VCaP (cell line): ENCODE measurements at regions not wholly inside any gene's neighbourhood (a gene's known extent, or its start where the extent isn't known, plus 50 kb on each side); places are given as distances from the start of the nearest gene placed in this dataset.

ENCODE experiments used
- H3K27ac ChIP-seq: fragments of 450-650 bp; 2 replicates; pipeline ENCODE4 v1.5.1; 2017
- TF ChIP-seq, protein P1 (sequence below): fragments of 450-650 bp; conservative IDR thresholded peaks from 2 replicates; pipeline ENCODE4 v1.5.1; 2017; ENCODE audit warnings: mild to moderate bottlenecking, moderate library complexity

DNA sequence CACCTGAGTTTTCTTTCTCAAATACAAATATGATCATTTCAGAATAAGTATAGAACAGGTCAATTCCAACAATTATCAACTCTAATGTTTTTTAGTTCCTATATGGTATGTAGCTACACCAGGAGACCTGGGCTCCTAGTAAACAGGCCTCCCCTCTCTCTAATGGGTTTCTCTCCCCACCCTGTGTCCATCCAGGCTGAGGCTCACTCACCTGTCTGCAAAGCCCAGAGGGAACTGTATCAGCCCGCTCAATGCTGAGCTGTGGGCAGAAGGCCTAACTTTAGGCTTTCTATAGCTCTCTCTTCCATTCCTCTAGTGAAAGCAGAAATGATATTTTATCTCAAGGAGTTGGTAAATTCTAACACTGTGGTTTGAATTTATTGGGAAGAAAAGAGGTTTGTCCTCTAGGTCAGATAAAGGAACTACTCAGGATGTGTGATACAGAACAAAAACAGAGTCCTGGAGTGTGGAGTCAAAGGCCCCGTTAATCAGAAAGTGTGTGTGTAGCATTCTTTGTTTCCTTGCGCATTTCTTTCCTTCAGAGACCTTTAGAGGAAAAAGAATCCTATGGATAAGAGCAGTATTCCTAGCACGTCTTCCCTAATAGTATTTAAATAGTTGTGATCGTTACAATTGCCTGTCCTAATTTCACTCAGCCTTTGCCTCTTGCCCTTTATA, 408.9 kb downstream of the PYDC2 start:
- TF ChIP-seq, protein P1, sequence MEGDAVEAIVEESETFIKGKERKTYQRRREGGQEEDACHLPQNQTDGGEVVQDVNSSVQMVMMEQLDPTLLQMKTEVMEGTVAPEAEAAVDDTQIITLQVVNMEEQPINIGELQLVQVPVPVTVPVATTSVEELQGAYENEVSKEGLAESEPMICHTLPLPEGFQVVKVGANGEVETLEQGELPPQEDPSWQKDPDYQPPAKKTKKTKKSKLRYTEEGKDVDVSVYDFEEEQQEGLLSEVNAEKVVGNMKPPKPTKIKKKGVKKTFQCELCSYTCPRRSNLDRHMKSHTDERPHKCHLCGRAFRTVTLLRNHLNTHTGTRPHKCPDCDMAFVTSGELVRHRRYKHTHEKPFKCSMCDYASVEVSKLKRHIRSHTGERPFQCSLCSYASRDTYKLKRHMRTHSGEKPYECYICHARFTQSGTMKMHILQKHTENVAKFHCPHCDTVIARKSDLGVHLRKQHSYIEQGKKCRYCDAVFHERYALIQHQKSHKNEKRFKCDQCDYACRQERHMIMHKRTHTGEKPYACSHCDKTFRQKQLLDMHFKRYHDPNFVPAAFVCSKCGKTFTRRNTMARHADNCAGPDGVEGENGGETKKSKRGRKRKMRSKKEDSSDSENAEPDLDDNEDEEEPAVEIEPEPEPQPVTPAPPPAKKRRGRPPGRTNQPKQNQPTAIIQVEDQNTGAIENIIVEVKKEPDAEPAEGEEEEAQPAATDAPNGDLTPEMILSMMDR, result no peak
- no peak overlapping the region for H3K27ac ChIP-seq

DNA sequence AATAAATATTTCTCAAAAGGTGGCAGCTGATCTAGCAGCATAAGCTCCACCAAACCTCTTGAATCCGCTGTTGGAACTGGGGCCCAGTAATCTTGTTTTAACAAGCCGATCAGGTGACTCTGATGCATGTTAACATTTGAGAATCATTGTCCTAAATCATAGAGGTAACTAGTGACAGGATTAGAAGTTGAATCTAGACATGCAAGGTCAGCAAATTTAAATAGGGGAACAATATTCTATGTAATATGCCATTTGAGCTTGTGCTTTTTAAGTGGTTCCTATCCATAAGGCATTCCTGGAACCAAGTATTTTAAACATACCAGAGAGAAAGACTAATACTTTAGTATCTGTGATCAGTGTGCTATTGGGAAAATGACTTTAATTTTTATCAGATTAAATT, 412.8 kb downstream of the PYDC2 start:
- TF ChIP-seq, protein P1, result no peak

DNA sequence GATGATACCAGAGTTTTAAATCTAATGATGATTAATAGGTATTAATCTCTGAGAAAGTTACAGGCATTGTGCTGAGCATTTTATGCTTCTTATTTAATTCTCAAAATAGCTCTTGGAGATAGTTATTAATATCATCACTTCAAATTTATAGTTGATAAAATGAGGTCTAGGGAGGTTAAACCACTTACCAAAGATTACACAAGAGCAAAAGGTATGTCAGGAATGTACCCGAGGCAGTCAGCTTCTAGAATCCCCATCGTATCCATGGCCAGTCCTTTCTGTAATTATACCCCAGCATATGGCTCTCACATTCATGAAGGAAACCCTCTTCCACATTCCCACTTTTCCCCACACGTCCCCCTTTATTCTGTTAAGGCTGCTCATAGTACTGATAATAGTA, 421.3 kb downstream of the PYDC2 start:
- no peak overlapping the region for H3K27ac ChIP-seq
- TF ChIP-seq, protein P1, result no peak

More for the DNA sequence above, 412.8 kb downstream of the PYDC2 start:
- no peak overlapping the region for H3K27ac ChIP-seq

DNA sequence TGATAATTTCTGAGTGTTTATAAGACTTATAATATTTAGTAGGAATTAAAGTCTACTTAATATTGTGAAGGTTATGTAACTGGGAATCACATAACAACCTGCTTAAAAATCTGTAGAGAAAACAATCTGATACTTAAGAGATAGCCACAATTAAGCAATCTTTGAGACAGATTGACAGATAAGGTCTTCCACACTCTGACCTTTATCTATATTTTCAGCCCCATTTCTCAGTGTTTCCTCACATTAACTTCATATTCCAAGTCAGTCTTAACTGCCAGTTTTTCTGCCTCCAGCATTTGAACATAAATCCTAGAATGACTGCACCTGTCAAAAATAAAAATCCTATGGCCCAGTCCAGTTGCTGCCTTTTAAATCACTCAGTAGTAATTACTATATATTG, 423.2 kb downstream of the PYDC2 start:
- no peak overlapping the region for H3K27ac ChIP-seq
- TF ChIP-seq, protein P1, result no peak

DNA sequence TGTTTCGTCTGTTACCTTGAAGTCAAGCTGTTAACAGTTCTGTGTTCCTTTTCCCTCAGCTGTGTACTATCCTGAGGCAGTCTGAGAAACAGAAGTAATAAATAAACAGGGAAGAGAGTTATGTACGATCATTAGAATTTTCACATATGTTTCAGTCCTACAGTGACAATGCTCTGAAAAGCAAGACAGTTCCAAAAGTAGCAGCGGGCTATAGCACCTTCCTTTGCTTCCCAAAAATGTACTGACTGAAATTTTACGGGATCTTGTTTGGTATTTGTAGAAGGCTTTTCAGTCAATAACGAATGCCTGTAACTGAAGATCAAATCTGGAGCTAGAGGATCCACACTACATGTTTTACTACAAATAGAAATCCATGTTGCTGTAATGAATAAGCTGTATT, 428.1 kb downstream of the PYDC2 start:
- H3K27ac ChIP-seq, result 0 out of 2 replicates have a peak overlapping the region, but pooled peaks have one; percentile 10
- TF ChIP-seq, protein P1, result no peak

DNA sequence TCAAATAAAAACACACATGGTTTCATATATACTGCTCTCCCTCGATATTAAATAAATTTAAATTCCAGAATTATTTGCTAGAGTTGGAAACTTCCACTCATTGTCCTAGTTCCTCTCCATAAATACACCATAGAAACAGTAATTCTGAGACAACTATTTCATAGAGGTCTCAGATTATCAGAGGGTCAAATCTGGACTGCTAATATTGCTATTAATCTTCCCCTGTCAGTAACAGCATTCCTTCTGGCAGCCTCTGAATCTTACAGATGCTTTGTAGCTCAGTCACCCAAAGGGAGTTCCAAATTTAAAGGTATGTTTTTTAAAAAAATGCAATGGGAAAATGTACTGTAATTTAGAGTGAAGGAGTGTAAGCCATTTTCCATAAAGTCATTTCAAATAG, 428.8 kb downstream of the PYDC2 start:
- TF ChIP-seq, protein P1, result no peak
- 0 out of 2 replicates have a peak overlapping the region, but pooled peaks have one; percentile 10 for H3K27ac ChIP-seq

DNA sequence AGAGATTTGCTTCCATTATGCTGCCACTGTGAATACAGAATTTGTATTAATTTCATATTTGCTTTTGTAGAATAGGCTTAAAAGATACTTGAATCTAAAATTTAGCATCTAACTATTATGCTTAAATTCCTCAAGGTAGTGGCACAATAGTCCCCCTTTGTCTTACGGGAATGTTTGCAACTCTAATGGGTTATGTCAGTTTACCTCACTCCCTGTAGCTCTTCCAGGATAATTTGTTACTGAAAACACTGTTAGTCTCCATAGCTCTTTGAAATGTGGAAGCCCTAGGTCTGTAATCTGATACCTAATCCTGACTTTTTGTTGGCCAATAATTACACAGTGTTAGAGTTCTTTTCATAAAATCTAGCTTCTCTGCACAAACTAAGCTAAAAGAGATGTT, 433.4 kb downstream of the PYDC2 start:
- no peak overlapping the region for H3K27ac ChIP-seq
- TF ChIP-seq, protein P1, result no peak
